ENCODE measurements at regions not wholly inside any gene's neighbourhood (a gene's known extent, or its start where the extent isn't known, plus 50 kb on each side); places are given as distances from the start of the nearest gene placed in this dataset.

GRCh38 chr14:42535397-42535796 lies 928.7 kb downstream of the LRFN5 start:
- no peak for TF ChIP-seq CTCF (IDR thresholded peaks at IDR 0.05; ENCODE audit: low read depth, low read length)
- no peak overlapping the region for H3K4me3 ChIP-seq (replicated peaks in 1 of 2; ENCODE audit: low read depth in 2 of 2, low read length in 2 of 2)
- DNase-seq (ENCODE audit: low read depth in 2 of 2): no peak

- H3K4me3 ChIP-seq (replicated peaks in 1 of 2; ENCODE audit: low read depth in 2 of 2, low read length in 2 of 2): no peak overlapping the region
- no peak for DNase-seq (ENCODE audit: low read depth in 2 of 2)
- TF ChIP-seq CTCF (IDR thresholded peaks at IDR 0.05; ENCODE audit: low read depth, low read length): no peak
Measured at GRCh38 chr14:42533476-42533875, 926.8 kb downstream of the LRFN5 start.

- TF ChIP-seq CTCF (IDR thresholded peaks at IDR 0.05; ENCODE audit: low read depth, low read length): no peak
- no peak for DNase-seq (ENCODE audit: low read depth in 2 of 2)
Measured at GRCh38 chr14:42532194-42532593, 925.5 kb downstream of the LRFN5 start.

GRCh38 chr14:42527141-42527540 lies 920.5 kb downstream of the LRFN5 start:
- no peak overlapping the region for H3K4me3 ChIP-seq (replicated peaks in 1 of 2; ENCODE audit: low read depth in 2 of 2, low read length in 2 of 2)
- no peak for DNase-seq (ENCODE audit: low read depth in 2 of 2)
- no peak for TF ChIP-seq CTCF (IDR thresholded peaks at IDR 0.05; ENCODE audit: low read depth, low read length)

More at GRCh38 chr14:42532194-42532593, 925.5 kb downstream of the LRFN5 start:
- no peak overlapping the region for H3K4me3 ChIP-seq (replicated peaks in 1 of 2; ENCODE audit: low read depth in 2 of 2, low read length in 2 of 2)

GRCh38 chr14:42523666-42524065 lies 917.0 kb downstream of the LRFN5 start:
- H3K4me3 ChIP-seq (replicated peaks in 1 of 2; ENCODE audit: low read depth in 2 of 2, low read length in 2 of 2): no peak overlapping the region
- no peak for TF ChIP-seq CTCF (IDR thresholded peaks at IDR 0.05; ENCODE audit: low read depth, low read length)
- DNase-seq (ENCODE audit: low read depth in 2 of 2): no peak

- peak in 1 of 2 donors; percentile 1 for DNase-seq (ENCODE audit: low read depth in 2 of 2)
- no peak for TF ChIP-seq CTCF (IDR thresholded peaks at IDR 0.05; ENCODE audit: low read depth, low read length)
- H3K4me3 ChIP-seq (replicated peaks in 1 of 2; ENCODE audit: low read depth in 2 of 2, low read length in 2 of 2): no peak overlapping the region
Measured at GRCh38 chr14:42517806-42518500, 911.3 kb downstream of the LRFN5 start.

GRCh38 chr14:42513837-42514236 lies 907.2 kb downstream of the LRFN5 start:
- DNase-seq (ENCODE audit: low read depth in 2 of 2): no peak
- no peak for TF ChIP-seq CTCF (IDR thresholded peaks at IDR 0.05; ENCODE audit: low read depth, low read length)
- no peak overlapping the region for H3K4me3 ChIP-seq (replicated peaks in 1 of 2; ENCODE audit: low read depth in 2 of 2, low read length in 2 of 2)
